Stimulated activated CD4-positive, alpha-beta T cell treated with anti-CD3 and anti-CD28 coated beads, Interleukin-15, amount 100 ng/mL, for 24 hours (primary cell): ENCODE measurements at regions not wholly inside any gene's neighbourhood (a gene's known extent, or its start where the extent isn't known, plus 50 kb on each side); places are given as distances from the start of the nearest gene placed in this dataset.

Experiments
- DNase-seq: peaks from one replicate; pipeline ENCODE4 v3.0.0-alpha.2; 2020

DNA sequence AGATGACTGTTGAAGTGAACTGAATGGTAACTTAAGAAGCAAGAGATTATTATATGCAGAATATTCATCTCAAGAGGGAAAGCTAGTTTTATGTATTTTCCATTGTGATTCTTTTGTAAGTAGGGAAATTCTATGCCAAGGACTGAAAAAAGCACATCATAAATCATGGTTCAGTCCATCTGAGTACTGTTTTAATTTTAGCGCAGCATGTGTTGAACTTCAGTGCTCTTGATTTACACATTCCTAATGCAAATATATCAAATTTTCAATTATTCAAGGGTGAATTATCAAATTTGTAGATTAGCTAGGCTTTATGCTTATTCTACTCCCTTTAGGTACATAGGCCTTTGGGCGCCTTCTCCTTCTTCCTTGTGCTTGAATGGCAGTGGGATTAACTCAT, 50.3 kb upstream of the TCF12 start:
- DNase-seq, result no peak

DNA sequence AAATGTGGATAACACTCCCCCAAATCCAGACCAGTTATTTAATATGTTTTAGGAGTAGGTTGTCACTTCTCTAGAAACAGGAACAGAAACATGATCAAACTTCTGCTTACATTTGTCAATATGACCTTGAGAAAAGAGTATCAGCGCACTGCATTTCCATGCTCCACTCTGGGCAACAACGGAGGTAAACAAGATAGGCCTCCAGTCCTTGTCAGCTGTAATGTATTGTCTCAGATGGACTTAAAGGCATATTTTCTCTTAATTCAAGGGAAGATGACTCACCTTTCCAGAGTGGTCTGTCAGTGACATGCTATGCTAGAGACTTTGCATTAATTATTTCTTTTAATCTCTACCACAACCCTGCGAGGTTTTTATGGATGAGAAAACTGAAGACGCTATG, 51.6 kb upstream of the TCF12 start:
- DNase-seq, result no peak

DNA sequence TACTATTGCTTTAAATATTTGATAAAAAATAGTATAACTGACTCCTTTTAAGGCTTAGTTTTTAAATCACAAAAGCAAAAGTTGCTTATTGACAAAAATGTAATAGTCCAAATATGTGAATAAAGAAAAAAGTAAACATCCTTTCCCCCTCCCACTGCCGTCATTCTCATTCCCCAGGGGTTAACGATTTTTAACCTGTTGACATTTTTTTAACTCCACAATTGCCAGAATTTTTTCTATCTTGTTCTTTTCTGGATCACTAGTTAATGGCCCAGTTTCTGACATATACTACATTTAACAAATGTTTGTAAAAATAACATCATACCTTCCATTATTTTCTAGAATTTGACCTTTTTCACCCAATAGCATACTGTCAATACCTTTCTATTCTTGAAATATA, 60.6 kb upstream of the TCF12 start:
- no peak for DNase-seq

DNA sequence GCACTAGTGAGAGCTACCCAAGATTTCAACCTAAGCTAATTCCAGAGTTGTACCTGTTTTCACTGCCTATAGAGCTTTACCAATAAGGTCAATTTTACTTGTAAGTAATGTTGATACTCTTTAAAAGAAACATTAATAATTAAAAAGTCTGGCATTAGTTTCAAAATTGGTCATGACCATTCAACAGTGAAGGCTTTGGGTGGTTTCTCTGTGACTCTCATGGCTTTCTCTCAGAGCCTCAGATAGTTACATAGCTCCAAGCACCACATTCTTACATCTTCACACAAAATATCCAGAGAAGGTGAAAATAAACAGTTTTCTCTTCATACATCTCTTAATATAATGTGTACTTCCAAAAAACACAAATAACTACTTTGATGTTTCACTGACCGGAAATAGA, 61.5 kb upstream of the TCF12 start:
- DNase-seq, result no peak

DNA sequence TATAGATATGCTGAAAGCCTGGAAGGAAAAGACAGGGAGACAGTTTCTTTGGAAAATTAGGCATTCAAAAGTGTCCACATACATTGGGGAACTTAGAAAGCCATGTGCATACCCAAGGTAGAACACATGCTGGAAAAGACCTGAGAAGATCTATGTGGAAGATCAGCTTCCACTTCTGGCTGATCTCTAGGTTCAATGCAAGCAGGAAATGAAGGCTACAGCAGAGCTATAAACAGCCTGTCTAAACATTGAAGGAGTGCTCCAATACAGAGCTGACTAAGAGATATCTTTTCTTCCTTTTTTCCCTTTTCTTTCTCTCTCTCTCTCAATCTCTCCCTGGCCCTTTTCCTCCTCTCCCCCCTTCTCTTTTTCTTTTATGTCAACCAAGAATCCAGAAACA, 73.6 kb upstream of the TCF12 start:
- no peak for DNase-seq

DNA sequence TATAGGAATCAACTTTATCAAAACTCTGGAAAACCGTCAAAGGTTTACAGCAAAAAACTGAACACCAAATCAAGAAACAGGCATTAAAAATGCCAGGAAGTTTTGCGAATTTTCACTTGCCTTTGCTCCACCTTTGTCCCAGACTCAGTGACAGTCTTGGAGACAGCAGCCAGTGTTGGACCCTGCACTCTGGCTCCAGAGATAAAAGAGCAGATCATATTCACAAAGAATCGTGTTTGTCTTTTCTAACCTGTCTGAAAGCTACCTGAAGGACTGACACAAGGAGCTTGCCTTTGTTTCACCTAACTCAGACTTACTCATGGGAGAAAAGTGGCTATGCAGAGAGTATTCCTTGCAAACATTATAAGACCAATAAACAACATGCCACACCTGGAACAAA, 74.0 kb upstream of the TCF12 start:
- DNase-seq, result no peak

DNA sequence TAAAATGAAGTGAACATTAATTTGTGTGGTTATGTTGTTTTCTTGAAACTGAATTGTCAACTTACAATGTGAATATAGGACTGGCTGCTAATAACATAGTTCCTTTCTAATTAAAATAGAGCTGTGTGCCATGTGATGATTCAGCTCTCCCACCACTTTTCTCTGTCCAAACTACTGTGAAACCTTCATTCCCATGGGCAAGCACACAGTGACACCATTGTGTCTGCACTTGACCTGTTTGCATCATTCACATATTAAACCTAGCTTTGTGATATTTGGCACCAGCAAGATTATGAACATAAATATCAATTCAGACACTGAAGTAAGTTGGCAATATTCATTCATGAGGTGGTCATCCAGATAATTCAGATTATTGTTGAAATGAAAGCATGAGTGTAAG, 78.8 kb upstream of the TCF12 start:
- no peak for DNase-seq

DNA sequence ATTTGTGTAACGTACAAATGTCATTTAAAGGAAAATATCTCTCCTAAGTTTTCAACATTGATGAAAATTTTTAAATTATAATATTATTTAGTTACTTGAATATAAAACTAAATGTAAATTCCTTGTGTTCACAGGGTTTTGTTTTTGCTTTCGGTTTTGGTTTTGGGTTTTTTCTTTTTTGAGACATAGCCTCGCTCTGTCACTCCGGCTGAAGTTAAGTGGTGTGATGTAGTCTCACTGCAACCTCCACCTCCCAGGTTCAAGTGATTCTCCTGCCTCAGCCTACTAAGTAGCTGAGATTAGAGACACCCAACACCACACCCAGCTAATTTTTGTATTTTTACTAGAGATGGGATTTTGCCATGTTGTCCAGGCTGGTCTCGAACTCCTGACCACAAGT, 79.3 kb upstream of the TCF12 start:
- DNase-seq, result no peak

DNA sequence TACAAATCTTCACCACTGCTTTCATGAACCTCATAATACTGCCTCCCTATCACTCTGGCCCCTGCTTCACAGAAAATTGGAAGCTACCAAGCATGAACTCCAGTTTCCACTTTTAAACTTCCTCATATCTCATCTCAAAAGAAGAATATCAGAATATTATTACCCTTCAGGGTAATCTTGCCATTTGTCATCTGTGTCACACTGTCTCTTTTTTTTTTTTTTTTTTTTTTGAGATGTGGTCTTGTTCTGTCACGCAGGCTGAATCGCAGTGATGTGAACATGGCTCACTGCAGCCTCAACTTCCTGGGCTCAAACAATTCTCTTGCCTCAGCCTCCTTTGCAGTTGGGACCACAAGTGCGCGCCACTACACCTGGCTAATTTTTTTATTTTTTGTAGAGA, 80.4 kb upstream of the TCF12 start:
- no peak for DNase-seq

DNA sequence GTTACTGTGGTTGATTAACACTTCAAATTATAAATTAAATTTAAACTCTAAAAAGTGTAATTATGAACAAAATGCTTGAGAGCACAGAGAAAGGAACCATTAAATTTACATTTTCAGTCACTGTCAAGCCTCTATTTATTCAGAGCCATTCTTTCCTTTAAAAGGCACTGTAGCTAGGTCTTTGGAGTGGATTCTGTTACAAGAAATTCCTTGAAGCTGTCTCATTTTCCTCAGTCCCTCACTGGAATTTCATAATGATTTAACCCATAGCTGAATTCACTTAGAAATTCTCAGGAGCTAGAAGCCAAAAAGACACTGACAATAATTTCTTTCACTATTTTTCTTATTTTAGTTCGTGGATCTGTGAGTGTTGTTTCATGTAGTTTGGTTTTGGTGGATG, 81.2 kb upstream of the TCF12 start:
- no peak for DNase-seq

DNA sequence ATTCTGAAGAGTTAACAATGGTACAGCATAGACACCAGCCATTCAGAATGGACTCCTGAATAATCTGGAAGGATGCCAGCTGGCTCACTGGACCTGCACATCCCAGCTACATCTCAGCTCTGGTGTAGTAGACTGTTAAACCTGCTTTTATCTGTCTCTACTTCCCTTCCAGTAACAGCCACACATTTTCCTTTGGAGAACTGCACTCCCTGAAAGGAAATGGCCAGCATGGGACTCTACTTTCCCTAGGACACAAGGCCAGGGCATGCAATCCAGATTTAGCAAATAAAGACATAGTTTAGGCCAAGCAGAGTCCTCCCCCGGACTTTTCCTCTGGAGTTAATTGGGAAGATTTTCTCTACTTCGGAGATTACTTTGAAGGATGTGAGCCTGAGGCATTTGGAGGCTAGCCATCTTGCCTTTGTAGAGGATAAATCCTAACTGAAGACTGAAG, 82.7 kb upstream of the TCF12 start:
- DNase-seq, result no peak

DNA sequence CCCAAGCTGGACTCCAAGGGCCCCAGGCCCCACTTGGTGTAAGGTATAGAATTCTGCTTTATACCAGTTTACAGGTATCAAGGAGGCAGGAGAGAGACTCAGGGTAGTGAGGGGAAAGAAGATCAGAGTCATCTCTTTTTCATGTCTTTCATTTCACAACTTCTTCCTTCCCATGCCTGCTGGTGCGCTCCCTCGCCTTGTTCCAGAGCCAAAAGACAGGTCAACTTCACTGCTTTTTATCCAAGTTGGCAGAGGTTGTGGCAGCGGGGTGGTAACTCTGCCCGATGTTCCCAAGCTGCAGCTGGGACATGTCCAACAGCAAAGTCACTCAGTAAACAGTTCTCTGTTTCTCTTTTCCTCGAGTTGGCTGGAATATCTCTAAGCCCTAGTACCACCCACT, 86.3 kb upstream of the TCF12 start:
- DNase-seq, result no peak

DNA sequence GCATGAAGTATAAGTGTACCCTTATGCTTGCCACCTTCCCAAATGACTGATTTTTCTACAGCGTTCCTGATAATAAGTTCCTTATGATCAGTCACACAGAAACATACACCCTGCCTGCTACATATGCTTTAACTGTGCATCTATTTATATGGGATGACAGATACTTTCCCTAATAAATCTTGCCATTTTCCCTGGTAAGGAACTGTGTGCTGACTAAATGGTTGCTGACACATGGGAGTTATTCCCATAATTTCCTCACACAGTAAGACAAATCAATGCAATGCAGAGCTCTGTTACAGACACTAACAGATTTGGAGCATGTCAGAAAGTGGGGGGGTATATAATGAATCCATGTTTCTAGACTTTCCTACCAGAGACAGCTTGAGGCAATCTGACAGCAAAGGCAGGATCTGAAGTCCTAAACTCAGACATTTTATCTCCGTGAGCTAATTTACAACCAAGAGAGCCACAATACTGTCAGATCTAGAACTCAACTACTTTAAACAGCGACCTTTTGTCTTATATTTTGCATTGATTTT, 86.9 kb upstream of the TCF12 start:
- DNase-seq, result no peak

DNA sequence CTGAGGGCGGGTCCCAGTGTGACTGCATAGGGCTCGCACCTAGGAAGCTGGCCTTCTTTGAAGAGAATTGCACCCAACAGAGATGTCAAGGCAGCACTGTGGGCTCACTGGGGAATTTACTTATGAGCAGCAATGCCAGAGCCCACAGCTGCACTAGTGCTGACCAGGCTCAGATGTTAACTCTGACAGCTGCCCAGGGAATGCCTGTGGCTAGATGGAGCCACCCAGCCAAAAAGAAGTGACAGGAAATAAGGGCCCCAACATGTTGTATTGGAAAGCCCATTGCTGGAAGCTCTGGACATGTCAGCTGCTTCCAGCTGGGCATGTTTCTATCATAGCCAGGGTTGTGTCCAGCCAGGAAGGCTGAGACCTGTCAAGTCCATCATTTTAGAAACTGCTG, 90.9 kb upstream of the ZNF280D start:
- DNase-seq, result no peak

DNA sequence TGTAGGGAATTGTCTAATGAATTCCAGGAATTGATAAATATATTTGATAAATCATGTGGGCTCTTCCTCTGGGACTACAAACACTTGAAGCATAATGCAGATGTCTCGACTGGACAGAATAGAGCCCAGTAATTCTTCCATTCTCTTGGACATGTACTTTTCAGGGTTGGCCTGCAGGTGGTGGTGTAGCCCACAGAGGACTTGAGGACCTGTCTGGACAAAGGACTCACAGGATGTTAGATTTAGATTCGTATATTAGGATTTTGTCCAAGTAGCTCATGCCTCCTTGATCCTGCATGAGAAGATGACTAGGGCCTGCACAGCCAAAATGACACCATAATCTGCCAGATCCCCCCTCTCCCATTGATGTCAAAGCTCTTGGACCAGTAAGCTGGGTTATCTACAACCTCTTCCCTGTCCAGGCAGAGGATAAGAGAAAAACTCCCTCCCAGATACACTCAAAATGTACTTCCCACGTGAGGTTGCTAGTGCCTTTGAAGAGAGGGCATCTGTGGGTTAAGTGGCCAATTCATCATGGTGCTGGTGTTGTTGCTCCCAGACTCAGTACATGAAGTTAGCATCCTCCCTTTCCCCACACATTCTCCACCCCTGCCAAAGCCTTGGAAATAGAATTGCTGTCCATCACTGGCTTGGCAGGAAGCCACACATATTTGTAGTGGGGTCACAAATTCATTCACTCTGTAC, 88.6 kb upstream of the ZNF280D start:
- peak; percentile 46 for DNase-seq

DNA sequence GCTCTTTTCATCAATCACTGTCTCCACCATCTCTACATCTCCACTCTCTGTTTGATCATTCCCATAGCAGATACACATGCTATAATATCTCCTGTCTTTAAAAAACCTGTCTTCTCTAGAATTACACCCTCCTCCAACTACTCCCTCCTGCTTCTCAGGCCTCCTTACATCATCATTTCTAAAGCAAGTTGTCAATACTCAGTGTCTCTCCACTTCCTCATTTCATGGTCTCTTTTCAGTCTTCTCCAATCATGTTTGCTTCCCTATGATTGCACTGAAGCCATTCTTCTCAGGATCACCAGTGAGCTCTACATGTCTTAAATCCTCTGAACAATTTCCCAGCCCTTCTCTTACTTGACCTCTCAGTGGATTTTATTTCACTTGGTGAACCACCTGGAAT, 87.0 kb upstream of the ZNF280D start:
- DNase-seq, result no peak

DNA sequence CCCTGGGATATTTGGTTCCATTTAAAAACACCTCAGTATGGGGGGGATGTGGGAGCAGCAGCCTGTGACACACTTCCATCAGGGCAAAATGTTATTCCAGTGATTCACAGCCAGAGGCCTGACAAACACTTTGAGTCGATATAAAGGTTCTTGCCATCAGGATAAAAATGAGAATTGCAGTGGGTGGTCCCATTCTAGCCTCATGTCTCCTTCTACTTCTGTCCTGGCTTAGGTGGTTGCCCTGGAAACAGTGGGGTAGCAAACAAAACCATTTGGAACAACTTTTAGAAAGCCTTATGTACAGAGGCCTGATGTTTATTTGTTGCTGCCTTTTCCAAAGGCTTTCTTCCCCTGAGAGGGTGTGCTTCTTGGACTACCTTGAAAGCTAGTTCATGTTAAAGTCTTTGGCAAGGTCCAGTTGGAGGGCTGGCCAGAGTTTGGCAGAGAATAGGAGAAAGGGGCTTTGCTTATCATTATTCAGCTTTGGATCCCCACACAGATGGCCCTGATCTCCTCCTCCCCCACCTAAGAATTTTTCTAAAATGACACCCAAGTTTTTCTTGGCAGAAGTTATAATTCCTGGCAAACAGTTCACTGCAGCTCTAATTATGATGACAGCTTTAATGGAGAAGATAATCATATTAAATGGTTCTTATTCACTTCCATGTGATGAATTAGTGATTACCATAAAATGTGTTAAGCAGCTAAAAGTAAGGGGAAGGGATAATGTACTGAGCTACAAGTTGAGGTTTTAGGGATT, 84.2 kb upstream of the ZNF280D start:
- DNase-seq, result no peak

DNA sequence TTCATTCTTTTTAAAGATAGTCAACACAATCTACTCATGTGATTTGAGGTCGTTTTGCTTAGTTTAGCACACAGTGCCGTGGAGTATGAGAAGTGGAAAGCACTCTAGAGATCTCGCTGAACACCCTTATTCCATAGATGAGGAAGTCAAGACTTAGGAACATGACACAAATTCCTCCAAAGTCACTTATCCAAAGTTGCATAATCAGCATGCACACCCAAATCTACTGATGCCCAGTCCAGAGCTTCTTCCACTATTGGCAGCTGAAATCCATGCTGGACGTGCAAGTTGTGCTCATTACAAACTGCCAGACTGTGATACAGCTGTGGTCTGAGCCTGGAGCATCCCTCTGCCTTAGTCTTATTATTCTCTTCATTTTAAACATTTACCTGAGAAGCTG, 83.5 kb upstream of the ZNF280D start:
- DNase-seq, result no peak

DNA sequence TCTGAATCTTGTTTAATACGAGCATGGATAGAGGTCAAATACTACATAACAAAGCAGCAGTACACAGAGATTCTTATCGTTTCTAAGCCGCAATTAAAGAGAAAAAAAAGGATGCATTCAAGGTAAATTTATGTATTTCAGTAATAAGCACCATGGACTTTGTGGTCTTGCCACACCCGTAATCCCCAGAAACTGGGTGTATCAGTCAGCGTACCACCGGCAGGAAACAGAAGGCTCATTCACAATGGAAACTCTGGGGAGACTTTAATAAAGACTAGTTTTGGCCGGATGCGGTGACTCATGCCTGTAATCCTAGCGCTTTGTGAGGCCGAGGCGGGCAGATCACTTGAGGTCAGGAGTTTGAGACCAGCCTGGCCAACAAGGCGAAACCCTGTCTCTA, 81.9 kb upstream of the ZNF280D start:
- DNase-seq, result no peak

DNA sequence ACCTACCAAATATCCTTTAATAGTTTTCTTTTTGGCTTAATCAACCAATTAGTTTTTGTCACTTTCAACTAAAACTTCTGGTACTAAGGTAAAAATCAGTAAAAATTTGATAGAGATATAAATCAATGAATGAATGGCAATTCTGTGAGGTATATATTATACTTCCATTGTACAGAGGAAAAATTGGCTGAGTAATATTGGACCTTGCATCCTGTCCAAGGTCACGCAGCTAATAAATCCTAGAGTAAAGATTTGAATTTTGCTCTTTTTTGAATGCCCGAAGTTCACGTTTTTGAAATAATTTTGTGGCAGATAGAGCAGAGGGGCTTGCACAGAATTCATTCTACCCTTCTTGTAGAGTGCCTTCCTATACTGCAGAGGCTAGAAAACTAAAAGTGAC, 81.1 kb upstream of the ZNF280D start:
- DNase-seq, result no peak

DNA sequence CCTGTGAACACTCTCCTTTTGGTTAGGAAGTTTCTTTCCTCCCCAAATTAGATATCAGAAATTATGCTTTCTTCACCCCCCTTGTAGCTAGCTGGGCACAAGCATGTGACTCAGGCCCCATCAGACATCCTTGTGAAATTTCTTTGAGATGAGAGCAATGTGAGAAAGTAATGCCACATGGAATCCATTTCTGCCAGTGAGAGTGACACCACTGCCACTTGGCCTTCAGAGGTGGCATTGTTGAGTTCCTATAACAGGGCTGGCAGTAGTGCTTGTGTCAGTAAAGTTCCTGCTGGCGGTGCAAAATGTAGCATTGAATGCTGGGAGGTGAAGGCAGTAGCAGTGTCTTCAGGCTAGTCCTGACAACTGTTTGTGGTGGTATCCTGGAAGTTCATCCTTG, 80.7 kb upstream of the ZNF280D start:
- DNase-seq, result no peak

DNA sequence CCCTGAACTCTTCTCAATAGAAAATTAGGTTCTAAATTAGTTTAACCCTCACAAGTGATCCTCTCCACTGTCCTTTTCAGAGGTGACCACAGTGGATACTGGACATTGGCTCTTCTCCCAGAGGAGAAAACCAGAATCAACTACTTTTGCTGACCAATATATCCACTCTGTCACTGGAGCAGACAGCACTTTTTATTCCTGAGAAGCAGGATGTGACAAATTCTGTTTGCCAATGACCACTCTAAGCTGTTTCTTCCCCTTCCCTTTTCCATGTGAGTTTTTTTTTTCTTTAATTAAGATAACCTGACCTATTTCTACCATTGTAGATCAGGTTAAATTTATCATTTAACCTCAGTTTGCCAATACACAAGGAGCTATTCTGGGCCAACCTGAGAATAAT, 79.7 kb upstream of the ZNF280D start:
- no peak for DNase-seq

DNA sequence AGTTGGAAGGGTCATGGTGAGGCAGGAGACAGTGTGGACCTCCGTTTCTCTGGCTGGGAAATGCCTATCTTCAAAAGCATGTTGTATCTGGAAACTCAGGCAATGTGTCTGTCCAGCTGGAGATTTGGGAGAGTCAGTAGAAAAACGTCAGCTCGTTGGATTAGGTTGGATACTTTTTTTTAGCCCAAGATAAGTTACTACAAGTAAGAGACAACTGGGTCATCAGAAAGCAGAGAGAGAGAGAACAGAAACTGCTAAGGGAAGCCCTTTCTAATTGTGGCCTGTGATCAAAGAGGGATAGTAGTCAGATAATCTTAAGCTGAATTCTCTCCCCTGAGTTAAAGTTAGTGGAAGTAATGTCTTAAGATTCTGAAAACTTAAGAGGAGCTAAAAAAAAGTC, 78.9 kb upstream of the ZNF280D start:
- no peak for DNase-seq

DNA sequence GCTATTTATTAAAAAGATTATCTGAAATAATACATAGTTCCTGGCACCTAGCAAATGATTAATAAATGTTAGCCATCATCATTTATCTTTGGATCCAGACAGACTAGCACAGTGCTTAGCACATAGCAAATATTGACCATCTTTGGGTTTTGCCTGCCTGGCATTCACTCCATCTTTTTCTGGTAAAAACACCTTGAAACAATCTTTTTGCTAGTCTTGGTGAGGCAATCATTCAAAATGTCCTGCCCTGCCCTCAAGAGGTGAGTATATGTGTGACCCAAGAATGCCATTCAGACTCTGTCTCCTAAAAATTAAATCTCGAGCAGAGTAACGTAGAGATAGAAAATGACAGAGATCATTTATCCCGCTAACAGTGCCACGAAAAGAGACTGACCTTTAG, 78.3 kb upstream of the ZNF280D start:
- DNase-seq, result no peak

DNA sequence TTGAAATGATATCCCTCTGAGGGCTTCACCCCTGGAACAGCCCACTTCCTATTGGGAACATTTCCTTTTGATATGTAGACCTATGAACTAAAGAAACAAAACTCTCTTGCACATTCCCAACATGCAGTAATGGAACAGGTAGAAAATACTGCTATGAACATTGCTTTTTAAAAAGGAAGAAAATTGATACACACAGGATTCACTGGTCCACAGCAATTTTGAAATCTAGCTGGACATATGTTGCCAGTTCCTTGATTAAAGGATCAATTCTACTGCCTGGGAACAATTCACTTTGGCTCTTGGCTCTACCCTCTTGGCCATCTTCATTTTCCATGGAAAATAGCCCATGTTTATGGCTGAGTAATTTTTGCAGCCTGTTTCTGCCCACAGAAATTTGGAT, 74.9 kb upstream of the ZNF280D start:
- no peak for DNase-seq
